ENCODE measurements at regions not wholly inside any gene's neighbourhood (a gene's known extent, or its start where the extent isn't known, plus 50 kb on each side); places are given as distances from the start of the nearest gene placed in this dataset.

- H4K20me1 ChIP-seq (ENCODE audit: insufficient read depth, low read length, poor library complexity, severe bottlenecking) = no peaks in the 10 kb centered on the region
- H3K9me2 ChIP-seq (replicated peaks; ENCODE audit: low read depth, low read length) = no peaks in the 10 kb centered on the region
- no peak overlapping the region for H2AFZ ChIP-seq (ENCODE audit: low read length)
- H3K9ac ChIP-seq (ENCODE audit: low read depth, low read length, poor library complexity, severe bottlenecking) = no peak overlapping the region
- TF ChIP-seq CTCF (conservative IDR thresholded peaks at IDR 0.05; ENCODE audit: low read length) = no peak
- TF ChIP-seq EZH2phosphoT487 (IDR thresholded peaks at IDR 0.05; ENCODE audit: borderline replicate concordance) = no peak
- no peaks in the 10 kb centered on the region for H3K9me3 ChIP-seq (ENCODE audit: insufficient read depth, low read depth, low read length)
- no peaks in the 10 kb centered on the region for H3K4me1 ChIP-seq (ENCODE audit: insufficient read depth, low read length, poor library complexity, severe bottlenecking)
- H3F3A ChIP-seq (ENCODE audit: low read depth) = no peaks in the 10 kb centered on the region
- no peaks in the 10 kb centered on the region for H3K27me3 ChIP-seq (ENCODE audit: insufficient read depth, low read length, poor library complexity, severe bottlenecking)
- H3K4me3 ChIP-seq (ENCODE audit: low read length, poor library complexity, severe bottlenecking) = no peak overlapping the region
- no peaks in the 10 kb centered on the region for H3K79me2 ChIP-seq (ENCODE audit: insufficient read depth, low read length)
- no peak overlapping the region for H3K4me2 ChIP-seq (ENCODE audit: low read depth, low read length, poor library complexity, severe bottlenecking)
- H3K36me3 ChIP-seq (ENCODE audit: insufficient read depth, low read length) = no peaks in the 10 kb centered on the region
Observed at GRCh38 chr10:109358325-109358724, 565.0 kb downstream of the XPNPEP1 start.

- no peak overlapping the region for H3K4me3 ChIP-seq (ENCODE audit: low read length, poor library complexity, severe bottlenecking)
- H3K4me1 ChIP-seq (ENCODE audit: insufficient read depth, low read length, poor library complexity, severe bottlenecking) = no peaks in the 10 kb centered on the region
- H3K79me2 ChIP-seq (ENCODE audit: insufficient read depth, low read length) = no peaks in the 10 kb centered on the region
- TF ChIP-seq EZH2phosphoT487 (IDR thresholded peaks at IDR 0.05; ENCODE audit: borderline replicate concordance) (no peak), CTCF (conservative IDR thresholded peaks at IDR 0.05; ENCODE audit: low read length) (no peak)
- H3K4me2 ChIP-seq (ENCODE audit: low read depth, low read length, poor library complexity, severe bottlenecking) = no peak overlapping the region
- H3K9me3 ChIP-seq (ENCODE audit: insufficient read depth, low read depth, low read length) = no peaks in the 10 kb centered on the region
- H3F3A ChIP-seq (ENCODE audit: low read depth) = no peaks in the 10 kb centered on the region
- no peak overlapping the region for H3K9ac ChIP-seq (ENCODE audit: low read depth, low read length, poor library complexity, severe bottlenecking)
- H3K27me3 ChIP-seq (ENCODE audit: insufficient read depth, low read length, poor library complexity, severe bottlenecking) = no peaks in the 10 kb centered on the region
- no peak overlapping the region for H2AFZ ChIP-seq (ENCODE audit: low read length)
- H3K9me2 ChIP-seq (replicated peaks; ENCODE audit: low read depth, low read length) = no peaks in the 10 kb centered on the region
- no peaks in the 10 kb centered on the region for H3K36me3 ChIP-seq (ENCODE audit: insufficient read depth, low read length)
- no peaks in the 10 kb centered on the region for H4K20me1 ChIP-seq (ENCODE audit: insufficient read depth, low read length, poor library complexity, severe bottlenecking)
Observed at GRCh38 chr10:109348324-109348723, 575.0 kb downstream of the XPNPEP1 start.

GRCh38 chr10:109343293-109343692 lies 580.0 kb downstream of the XPNPEP1 start:
- H3K27me3 ChIP-seq (ENCODE audit: insufficient read depth, low read length, poor library complexity, severe bottlenecking) = no peaks in the 10 kb centered on the region
- no peaks in the 10 kb centered on the region for H3K9me2 ChIP-seq (replicated peaks; ENCODE audit: low read depth, low read length)
- H3K4me2 ChIP-seq (ENCODE audit: low read depth, low read length, poor library complexity, severe bottlenecking) = no peak overlapping the region
- no peak overlapping the region for H3K4me3 ChIP-seq (ENCODE audit: low read length, poor library complexity, severe bottlenecking)
- H2AFZ ChIP-seq (ENCODE audit: low read length) = no peak overlapping the region
- no peaks in the 10 kb centered on the region for H3K36me3 ChIP-seq (ENCODE audit: insufficient read depth, low read length)
- H3K9ac ChIP-seq (ENCODE audit: low read depth, low read length, poor library complexity, severe bottlenecking) = no peak overlapping the region
- H3F3A ChIP-seq (ENCODE audit: low read depth) = no peaks in the 10 kb centered on the region
- no peaks in the 10 kb centered on the region for H4K20me1 ChIP-seq (ENCODE audit: insufficient read depth, low read length, poor library complexity, severe bottlenecking)
- no peaks in the 10 kb centered on the region for H3K4me1 ChIP-seq (ENCODE audit: insufficient read depth, low read length, poor library complexity, severe bottlenecking)
- no peaks in the 10 kb centered on the region for H3K79me2 ChIP-seq (ENCODE audit: insufficient read depth, low read length)
- H3K9me3 ChIP-seq (ENCODE audit: insufficient read depth, low read depth, low read length) = no peaks in the 10 kb centered on the region
- no peak for TF ChIP-seq CTCF (conservative IDR thresholded peaks at IDR 0.05; ENCODE audit: low read length)
- no peak for TF ChIP-seq EZH2phosphoT487 (IDR thresholded peaks at IDR 0.05; ENCODE audit: borderline replicate concordance)

Measured in Loucy (cell line).